GM19468 (cell line): ENCODE measurements at regions not wholly inside any gene's neighbourhood (a gene's known extent, or its start where the extent isn't known, plus 50 kb on each side); places are given as distances from the start of the nearest gene placed in this dataset.

Source experiments
- ATAC-seq: cut with Tn5 transposase; IDR thresholded peaks from one replicate; pipeline ENCODE4 v1.9.1; 2021; ENCODE audit warnings: mild to moderate bottlenecking, moderate library complexity, moderate number of reproducible peaks; ENCODE audit not compliant: unreplicated experiment; ENCODE audit errors: extremely low read depth

GRCh38 chr19:28481674-28482073 is 731.3 kb downstream of the UQCRFS1 start:
- ATAC-seq = no peak

- no peak for ATAC-seq
Observed at GRCh38 chr19:28475525-28475924, 737.4 kb downstream of the UQCRFS1 start.

GRCh38 chr19:28472843-28473242 is 740.1 kb downstream of the UQCRFS1 start:
- ATAC-seq = no peak

- no peak for ATAC-seq
Observed at GRCh38 chr19:28471731-28472510, 741.0 kb downstream of the UQCRFS1 start.

- no peak for ATAC-seq
Observed at GRCh38 chr19:28469544-28469943, 743.4 kb downstream of the UQCRFS1 start.

GRCh38 chr19:28468701-28469459 is 744.1 kb downstream of the UQCRFS1 start:
- ATAC-seq = no peak

- ATAC-seq = no peak
Observed at GRCh38 chr19:28466107-28467045, 746.6 kb downstream of the UQCRFS1 start.

- ATAC-seq = no peak
Observed at GRCh38 chr19:28465371-28466086, 747.4 kb downstream of the UQCRFS1 start.

GRCh38 chr19:28463493-28464053 is 749.4 kb downstream of the UQCRFS1 start:
- ATAC-seq = no peak

- ATAC-seq = no peak
Observed at GRCh38 chr19:28457620-28458019, 755.3 kb downstream of the UQCRFS1 start.

- no peak for ATAC-seq
Observed at GRCh38 chr19:28456708-28457320, 756.1 kb downstream of the UQCRFS1 start.

GRCh38 chr19:28456252-28456651 is 756.7 kb downstream of the UQCRFS1 start:
- no peak for ATAC-seq

GRCh38 chr19:28454083-28454482 is 758.9 kb downstream of the UQCRFS1 start:
- ATAC-seq = no peak

- no peak for ATAC-seq
Observed at GRCh38 chr19:28453420-28453819, 759.5 kb downstream of the UQCRFS1 start.

- no peak for ATAC-seq
Observed at GRCh38 chr19:28449803-28450202, 763.1 kb downstream of the UQCRFS1 start.

- no peak for ATAC-seq
Observed at GRCh38 chr19:28446511-28446910, 766.4 kb downstream of the UQCRFS1 start.

- no peak for ATAC-seq
Observed at GRCh38 chr19:28445826-28446225, 767.1 kb downstream of the UQCRFS1 start.

GRCh38 chr19:28444362-28444761 is 768.6 kb downstream of the UQCRFS1 start:
- no peak for ATAC-seq

- ATAC-seq = no peak
Observed at GRCh38 chr19:28443361-28443760, 769.6 kb downstream of the UQCRFS1 start.
